ENCODE measurements at regions not wholly inside any gene's neighbourhood (a gene's known extent, or its start where the extent isn't known, plus 50 kb on each side); places are given as distances from the start of the nearest gene placed in this dataset.
A peak's percentile ranks its signal among the peaks of the same experiment; 100 is the strongest.

DNA sequence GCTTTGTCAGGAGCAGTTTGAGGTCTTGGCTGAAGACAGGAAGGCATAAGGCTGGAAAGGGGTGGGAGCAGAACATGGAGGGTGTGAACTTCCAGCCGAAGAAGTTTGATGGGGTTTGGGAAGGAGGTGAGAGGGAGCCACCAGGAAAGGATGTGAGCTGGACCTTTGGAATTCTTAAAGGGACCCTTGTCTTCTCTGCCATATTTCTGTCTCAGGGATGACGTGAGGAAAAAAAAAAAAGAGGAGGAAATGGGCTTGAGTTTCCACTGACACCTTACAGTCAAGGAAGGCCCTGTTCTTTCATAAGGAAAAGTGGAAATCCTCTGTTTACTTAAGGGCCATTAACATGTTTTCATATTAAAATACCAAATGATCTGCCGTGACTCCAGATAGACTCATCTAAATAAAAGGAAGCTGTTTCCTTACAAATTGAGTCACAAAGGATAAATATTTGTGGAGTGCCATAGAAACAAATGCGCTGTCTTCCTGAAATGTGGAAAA, 132.1 kb downstream of the PALM2AKAP2 start:
- POLR2A ChIA-PET, result no interaction called here
- ATAC-seq, result peak; percentile 55
- CTCF ChIA-PET, result interaction anchor here (0.7 to 1.5 kb wide), 2 partner anchors 50 to 230 kb away, joined by 3 to 5 read pairs; no protein-coding TSS in a partner anchor

GRCh38 chr9:109912726-109913460, 132.9 kb downstream of the PALM2AKAP2 start:
- Mint-ChIP-seq H3K4me1 (peaks cover under 1% of the 10 kb centered on the region; the same call in 1 of the 2 replicates), H3K9me3 (no peaks in the 10 kb centered on the region), H3K36me3 (no peaks in the 10 kb centered on the region), H3K4me3 (no peak overlapping the region), H3K27me3 (ENCODE audit: low read depth) (no peaks in the 10 kb centered on the region), H3K27ac (no peak overlapping the region)
- CTCF ChIA-PET, result interaction anchor here (0.7 kb wide), 1 partner anchor 50 kb away, joined by 3 read pairs; no protein-coding TSS in a partner anchor
- no peak for ATAC-seq
- POLR2A ChIA-PET, result no interaction called here
- DNase-seq (ENCODE audit: low spot score), result no peak
- TF ChIP-seq ZNF121 (CRISPR knock-in tag; IDR thresholded peaks at IDR 0.05) (no peak), HMGA2 (CRISPR knock-in tag; IDR thresholded peaks at IDR 0.05) (no peak), USF2 (CRISPR knock-in tag; IDR thresholded peaks at IDR 0.05) (no peak), USF1 (CRISPR knock-in tag; IDR thresholded peaks at IDR 0.05) (no peak), TP53 (CRISPR knock-in tag; IDR thresholded peaks at IDR 0.05) (no peak), SMAD3 (CRISPR knock-in tag; IDR thresholded peaks at IDR 0.05; ENCODE audit: borderline replicate concordance) (no peak), FOXJ3 (CRISPR knock-in tag; IDR thresholded peaks at IDR 0.05; ENCODE audit: borderline replicate concordance) (no peak), CTCF (IDR thresholded peaks at IDR 0.05) (no peak), GABPB1 (CRISPR knock-in tag; IDR thresholded peaks at IDR 0.05) (no peak)
- TF ChIP-seq, protein P1, sequence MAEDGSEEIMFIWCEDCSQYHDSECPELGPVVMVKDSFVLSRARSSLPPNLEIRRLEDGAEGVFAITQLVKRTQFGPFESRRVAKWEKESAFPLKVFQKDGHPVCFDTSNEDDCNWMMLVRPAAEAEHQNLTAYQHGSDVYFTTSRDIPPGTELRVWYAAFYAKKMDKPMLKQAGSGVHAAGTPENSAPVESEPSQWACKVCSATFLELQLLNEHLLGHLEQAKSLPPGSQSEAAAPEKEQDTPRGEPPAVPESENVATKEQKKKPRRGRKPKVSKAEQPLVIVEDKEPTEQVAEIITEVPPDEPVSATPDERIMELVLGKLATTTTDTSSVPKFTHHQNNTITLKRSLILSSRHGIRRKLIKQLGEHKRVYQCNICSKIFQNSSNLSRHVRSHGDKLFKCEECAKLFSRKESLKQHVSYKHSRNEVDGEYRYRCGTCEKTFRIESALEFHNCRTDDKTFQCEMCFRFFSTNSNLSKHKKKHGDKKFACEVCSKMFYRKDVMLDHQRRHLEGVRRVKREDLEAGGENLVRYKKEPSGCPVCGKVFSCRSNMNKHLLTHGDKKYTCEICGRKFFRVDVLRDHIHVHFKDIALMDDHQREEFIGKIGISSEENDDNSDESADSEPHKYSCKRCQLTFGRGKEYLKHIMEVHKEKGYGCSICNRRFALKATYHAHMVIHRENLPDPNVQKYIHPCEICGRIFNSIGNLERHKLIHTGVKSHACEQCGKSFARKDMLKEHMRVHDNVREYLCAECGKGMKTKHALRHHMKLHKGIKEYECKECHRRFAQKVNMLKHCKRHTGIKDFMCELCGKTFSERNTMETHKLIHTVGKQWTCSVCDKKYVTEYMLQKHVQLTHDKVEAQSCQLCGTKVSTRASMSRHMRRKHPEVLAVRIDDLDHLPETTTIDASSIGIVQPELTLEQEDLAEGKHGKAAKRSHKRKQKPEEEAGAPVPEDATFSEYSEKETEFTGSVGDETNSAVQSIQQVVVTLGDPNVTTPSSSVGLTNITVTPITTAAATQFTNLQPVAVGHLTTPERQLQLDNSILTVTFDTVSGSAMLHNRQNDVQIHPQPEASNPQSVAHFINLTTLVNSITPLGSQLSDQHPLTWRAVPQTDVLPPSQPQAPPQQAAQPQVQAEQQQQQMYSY (CRISPR knock-in tag; IDR thresholded peaks at IDR 0.05), result no peak

More for the DNA sequence above, 132.1 kb downstream of the PALM2AKAP2 start:
- no peaks in the 10 kb centered on the region for H3K9me3 Mint-ChIP-seq
- no peaks in the 10 kb centered on the region for H3K27me3 Mint-ChIP-seq (ENCODE audit: low read depth)
- TF ChIP-seq GRHL2 (CRISPR knock-in tag; IDR thresholded peaks at IDR 0.05; ENCODE audit: insufficient replicate concordance, severe bottlenecking) (no peak), FOXP1 (CRISPR knock-in tag; IDR thresholded peaks at IDR 0.05; ENCODE audit: borderline replicate concordance) (no peak), ZNF671 (CRISPR knock-in tag; IDR thresholded peaks at IDR 0.05) (no peak), GABPB1 (CRISPR knock-in tag; IDR thresholded peaks at IDR 0.05) (no peak), ZNF532 (CRISPR knock-in tag; IDR thresholded peaks at IDR 0.05; ENCODE audit: borderline replicate concordance) (no peak), MYBL2 (CRISPR knock-in tag; IDR thresholded peaks at IDR 0.05) (no peak), TCF7 (CRISPR knock-in tag; IDR thresholded peaks at IDR 0.05; ENCODE audit: low read depth) (no peak), FOXJ3 (CRISPR knock-in tag; IDR thresholded peaks at IDR 0.05; ENCODE audit: borderline replicate concordance) (no peak), NFATC4 (CRISPR knock-in tag; IDR thresholded peaks at IDR 0.05) (no peak), CBFB (CRISPR knock-in tag; IDR thresholded peaks at IDR 0.05; ENCODE audit: low read depth) (no peak), ZBTB21 (CRISPR knock-in tag; IDR thresholded peaks at IDR 0.05; ENCODE audit: borderline replicate concordance) (no peak), PRRX2 (CRISPR knock-in tag; IDR thresholded peaks at IDR 0.05) (no peak), NR2C2 (CRISPR knock-in tag; IDR thresholded peaks at IDR 0.05) (no peak), NFYB (CRISPR knock-in tag; conservative IDR thresholded peaks at IDR 0.05; ENCODE audit: low read depth) (no peak)
- TF ChIP-seq, protein P2, sequence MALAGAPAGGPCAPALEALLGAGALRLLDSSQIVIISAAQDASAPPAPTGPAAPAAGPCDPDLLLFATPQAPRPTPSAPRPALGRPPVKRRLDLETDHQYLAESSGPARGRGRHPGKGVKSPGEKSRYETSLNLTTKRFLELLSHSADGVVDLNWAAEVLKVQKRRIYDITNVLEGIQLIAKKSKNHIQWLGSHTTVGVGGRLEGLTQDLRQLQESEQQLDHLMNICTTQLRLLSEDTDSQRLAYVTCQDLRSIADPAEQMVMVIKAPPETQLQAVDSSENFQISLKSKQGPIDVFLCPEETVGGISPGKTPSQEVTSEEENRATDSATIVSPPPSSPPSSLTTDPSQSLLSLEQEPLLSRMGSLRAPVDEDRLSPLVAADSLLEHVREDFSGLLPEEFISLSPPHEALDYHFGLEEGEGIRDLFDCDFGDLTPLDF (CRISPR knock-in tag; IDR thresholded peaks at IDR 0.05), result no peak
- H3K4me1 Mint-ChIP-seq, result peaks cover 8% of the 10 kb centered on the region
- no peaks in the 10 kb centered on the region for H3K36me3 Mint-ChIP-seq
- DNase-seq (ENCODE audit: low spot score), result no peak
- H3K27ac Mint-ChIP-seq, result no peak overlapping the region
- no peak overlapping the region for H3K4me3 Mint-ChIP-seq

All from WTC11 (cell line).